Pons (tissue), 1 donor: ENCODE measurements at regions not wholly inside any gene's neighbourhood (a gene's known extent, or its start where the extent isn't known, plus 50 kb on each side); places are given as distances from the start of the nearest gene placed in this dataset.
"Not testable (repeated sequence)": the region's sequence is repeated elsewhere in the genome, so short reads cannot be mapped to it uniquely, and the experiment has no call there.

Experiments used
- DNase-seq: peaks from one replicate; pipeline ENCODE4 v3.0.0-alpha.2; 2016; ENCODE audit warnings: low spot score

GRCh38 chr15:93825682-93826081 lies 405.7 kb upstream of the MCTP2 start:
- no peak for DNase-seq

GRCh38 chr15:93823971-93824913 lies 407.1 kb upstream of the MCTP2 start:
- DNase-seq: no peak

- DNase-seq: no peak
These were observed 410.8 kb upstream of the MCTP2 start for GRCh38 chr15:93820566-93820965.

GRCh38 chr15:93819826-93820225 lies 411.5 kb upstream of the MCTP2 start:
- no peak for DNase-seq

GRCh38 chr15:93816815-93817214 lies 414.5 kb upstream of the MCTP2 start:
- no peak for DNase-seq

- no peak for DNase-seq
These were observed 420.1 kb upstream of the MCTP2 start for GRCh38 chr15:93811305-93811704.

GRCh38 chr15:93809516-93809915 lies 421.8 kb upstream of the MCTP2 start:
- DNase-seq: no peak

GRCh38 chr15:93803421-93804152 lies 427.8 kb upstream of the MCTP2 start:
- no peak for DNase-seq

- DNase-seq: no peak
These were observed 430.2 kb upstream of the MCTP2 start for GRCh38 chr15:93801206-93801605.

- no peak for DNase-seq
These were observed 430.6 kb upstream of the MCTP2 start for GRCh38 chr15:93800805-93801204.

GRCh38 chr15:93789441-93789840 lies 441.9 kb upstream of the MCTP2 start:
- no peak for DNase-seq

GRCh38 chr15:93780073-93780472 lies 451.3 kb upstream of the MCTP2 start:
- DNase-seq: no peak

- no peak for DNase-seq
These were observed 452.0 kb upstream of the MCTP2 start for GRCh38 chr15:93779341-93779740.

- no peak for DNase-seq
These were observed 459.9 kb upstream of the MCTP2 start for GRCh38 chr15:93771196-93772030.

- DNase-seq: no peak
These were observed 460.6 kb upstream of the MCTP2 start for GRCh38 chr15:93770788-93771187.

- no peak for DNase-seq
These were observed 469.3 kb upstream of the MCTP2 start for GRCh38 chr15:93762036-93762435.

- no peak for DNase-seq
These were observed 471.7 kb upstream of the MCTP2 start for GRCh38 chr15:93759629-93760028.

- DNase-seq: no peak
These were observed 472.5 kb upstream of the MCTP2 start for GRCh38 chr15:93758824-93759223.

GRCh38 chr15:93748710-93749109 lies 482.7 kb upstream of the MCTP2 start:
- DNase-seq: no peak

GRCh38 chr15:93734976-93735375 lies 496.4 kb upstream of the MCTP2 start:
- not testable (repeated sequence) for DNase-seq

- DNase-seq: no peak
These were observed 500.6 kb upstream of the MCTP2 start for GRCh38 chr15:93730724-93731123.

- no peak for DNase-seq
These were observed 509.2 kb upstream of the MCTP2 start for GRCh38 chr15:93722165-93722564.
